Fibroblast of the aortic adventitia (primary cell): ENCODE measurements at regions not wholly inside any gene's neighbourhood (a gene's known extent, or its start where the extent isn't known, plus 50 kb on each side); places are given as distances from the start of the nearest gene placed in this dataset.

Experiments used
- DNase-seq: peaks from one replicate; pipeline ENCODE4 v3.0.0-alpha.2; 2010; ENCODE audit warnings: low read depth
- H3K4me3 ChIP-seq: 2 replicates; pipeline ENCODE4 v1.5.1; 2011; ENCODE audit warnings: low read depth, mild to moderate bottlenecking, control low read depth, low read length, moderate library complexity
- TF ChIP-seq, protein P1 (sequence below): IDR thresholded peaks from 2 replicates; pipeline ENCODE4 v1.5.1; 2011; ENCODE audit warnings: mild to moderate bottlenecking, low read length, control low read depth, inconsistent platforms; ENCODE audit not compliant: insufficient read depth

DNA sequence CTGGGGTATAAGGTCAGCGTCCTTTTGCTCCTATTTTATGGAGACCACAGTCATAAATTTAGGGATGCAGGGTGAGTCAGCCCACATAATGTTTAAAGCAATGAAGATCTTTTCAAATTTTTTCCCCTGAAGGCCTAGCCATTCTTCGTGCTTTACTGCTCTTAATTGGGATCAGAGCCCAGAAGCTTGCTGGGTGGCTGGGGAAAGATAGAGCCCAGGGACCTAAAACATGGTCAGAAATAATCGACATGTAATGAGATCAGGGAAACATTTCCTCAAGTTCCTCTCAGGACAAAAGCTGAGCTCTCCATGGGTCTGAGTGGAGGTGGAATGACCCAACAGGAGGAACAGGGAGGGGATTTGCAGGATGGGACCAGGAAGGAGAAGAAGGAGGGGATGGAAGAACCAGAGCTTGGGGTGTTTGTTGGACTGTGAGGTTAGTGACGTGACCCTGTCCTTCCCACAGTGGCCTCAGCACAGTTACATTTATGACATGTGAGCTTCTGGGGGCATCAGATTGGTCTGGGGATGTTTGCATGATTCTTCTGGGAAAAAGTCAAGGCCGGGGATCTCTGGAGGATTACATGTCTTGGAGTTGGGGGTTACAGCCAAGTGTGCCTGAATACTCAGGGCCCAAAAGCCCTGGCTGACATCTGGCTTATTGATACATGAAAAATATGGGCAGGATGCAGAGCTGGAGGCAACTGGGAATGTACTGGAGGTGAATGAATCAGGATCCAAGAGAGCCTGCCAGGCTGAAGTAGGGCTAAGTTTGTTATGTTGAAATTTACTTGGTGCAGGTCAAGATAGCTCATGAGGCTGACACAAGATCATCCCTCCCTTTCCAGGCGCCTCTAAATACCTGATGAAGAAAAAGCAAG is 477.9 kb downstream of the RPS24 start:
- TF ChIP-seq, protein P1, sequence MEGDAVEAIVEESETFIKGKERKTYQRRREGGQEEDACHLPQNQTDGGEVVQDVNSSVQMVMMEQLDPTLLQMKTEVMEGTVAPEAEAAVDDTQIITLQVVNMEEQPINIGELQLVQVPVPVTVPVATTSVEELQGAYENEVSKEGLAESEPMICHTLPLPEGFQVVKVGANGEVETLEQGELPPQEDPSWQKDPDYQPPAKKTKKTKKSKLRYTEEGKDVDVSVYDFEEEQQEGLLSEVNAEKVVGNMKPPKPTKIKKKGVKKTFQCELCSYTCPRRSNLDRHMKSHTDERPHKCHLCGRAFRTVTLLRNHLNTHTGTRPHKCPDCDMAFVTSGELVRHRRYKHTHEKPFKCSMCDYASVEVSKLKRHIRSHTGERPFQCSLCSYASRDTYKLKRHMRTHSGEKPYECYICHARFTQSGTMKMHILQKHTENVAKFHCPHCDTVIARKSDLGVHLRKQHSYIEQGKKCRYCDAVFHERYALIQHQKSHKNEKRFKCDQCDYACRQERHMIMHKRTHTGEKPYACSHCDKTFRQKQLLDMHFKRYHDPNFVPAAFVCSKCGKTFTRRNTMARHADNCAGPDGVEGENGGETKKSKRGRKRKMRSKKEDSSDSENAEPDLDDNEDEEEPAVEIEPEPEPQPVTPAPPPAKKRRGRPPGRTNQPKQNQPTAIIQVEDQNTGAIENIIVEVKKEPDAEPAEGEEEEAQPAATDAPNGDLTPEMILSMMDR: no peak
- peak; percentile 11 for DNase-seq
- no peak overlapping the region for H3K4me3 ChIP-seq

DNA sequence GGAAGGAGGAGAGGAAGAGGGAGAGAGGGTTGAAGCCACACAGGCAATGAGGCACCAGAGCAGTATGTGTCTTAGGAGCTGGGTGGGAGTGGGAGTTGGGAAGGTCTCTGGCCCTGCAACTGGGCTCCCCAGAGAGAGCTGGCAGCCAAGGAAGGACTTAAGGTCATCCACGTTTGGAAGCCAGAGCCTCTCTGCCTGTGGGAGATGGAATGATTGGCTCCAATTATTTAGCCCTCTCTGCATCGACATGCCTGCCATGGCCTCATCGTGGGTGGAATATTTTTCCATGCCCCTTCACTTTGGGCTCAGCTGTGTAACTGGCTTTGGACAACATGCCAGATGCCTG is 478.5 kb downstream of the RPS24 start:
- DNase-seq: no peak
- TF ChIP-seq, protein P1: no peak
- H3K4me3 ChIP-seq: no peak overlapping the region

DNA sequence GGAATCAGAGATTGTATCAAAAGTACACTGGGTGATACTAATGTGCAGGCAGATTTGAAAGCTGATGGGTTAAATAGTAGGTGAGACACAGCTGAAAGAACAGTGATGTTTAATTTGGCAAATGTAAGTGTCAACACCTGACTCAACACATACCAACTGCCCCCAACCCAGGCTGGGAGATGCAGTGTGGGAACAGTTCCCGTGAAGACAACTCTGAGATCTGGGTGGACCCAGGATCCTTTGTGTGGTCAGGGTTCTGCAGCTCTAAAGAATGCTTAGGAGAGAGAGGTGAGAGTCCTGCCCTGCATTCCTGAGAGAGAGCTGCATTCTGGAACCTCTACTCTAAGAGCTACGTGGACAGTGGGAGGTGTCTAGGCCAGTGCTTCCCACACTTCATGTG is 479.7 kb downstream of the RPS24 start:
- H3K4me3 ChIP-seq: no peak overlapping the region
- no peak for DNase-seq
- TF ChIP-seq, protein P1: no peak

DNA sequence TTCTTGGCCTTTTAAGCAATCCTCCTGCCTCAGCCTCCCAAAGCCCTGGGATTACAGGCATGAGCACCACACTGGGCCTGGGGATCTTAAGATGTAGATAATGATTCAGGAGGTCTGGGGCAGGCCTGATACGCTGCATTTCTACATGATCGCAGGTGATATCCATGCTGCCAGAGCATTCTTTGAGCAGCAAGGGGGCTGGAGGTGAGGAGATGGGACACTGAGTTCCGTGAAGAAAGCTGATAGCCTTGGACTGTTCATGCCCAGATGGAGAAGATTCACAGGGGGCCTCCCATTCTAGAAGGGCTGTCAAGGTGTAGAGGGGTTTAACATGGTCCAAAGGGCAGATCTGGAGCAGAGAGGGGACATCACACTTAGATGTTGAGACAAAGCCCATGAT is 480.3 kb downstream of the RPS24 start:
- no peak for DNase-seq
- TF ChIP-seq, protein P1: no peak

DNA sequence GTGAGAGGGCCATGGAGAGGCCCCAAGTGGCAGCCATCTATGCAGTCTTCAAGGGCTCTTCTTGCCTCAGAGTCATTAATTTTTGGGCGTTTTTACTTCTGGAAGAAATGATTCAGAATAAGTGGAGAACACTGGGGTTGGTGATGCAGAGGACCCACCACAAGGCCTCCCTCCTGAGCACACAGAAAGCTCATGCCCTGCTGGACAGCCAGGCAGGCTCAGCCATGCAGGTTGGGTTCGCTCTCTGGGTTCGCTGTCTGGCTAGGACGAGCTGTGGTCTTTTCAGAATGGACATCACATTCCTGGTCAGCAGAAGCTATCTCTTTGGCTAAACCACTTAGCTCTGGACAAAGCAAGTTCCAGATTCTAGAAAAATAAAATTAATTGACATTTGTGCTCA is 480.8 kb downstream of the RPS24 start:
- no peak for DNase-seq
- H3K4me3 ChIP-seq: no peak overlapping the region
- TF ChIP-seq, protein P1: no peak

More for the DNA sequence above, 480.3 kb downstream of the RPS24 start:
- no peak overlapping the region for H3K4me3 ChIP-seq

DNA sequence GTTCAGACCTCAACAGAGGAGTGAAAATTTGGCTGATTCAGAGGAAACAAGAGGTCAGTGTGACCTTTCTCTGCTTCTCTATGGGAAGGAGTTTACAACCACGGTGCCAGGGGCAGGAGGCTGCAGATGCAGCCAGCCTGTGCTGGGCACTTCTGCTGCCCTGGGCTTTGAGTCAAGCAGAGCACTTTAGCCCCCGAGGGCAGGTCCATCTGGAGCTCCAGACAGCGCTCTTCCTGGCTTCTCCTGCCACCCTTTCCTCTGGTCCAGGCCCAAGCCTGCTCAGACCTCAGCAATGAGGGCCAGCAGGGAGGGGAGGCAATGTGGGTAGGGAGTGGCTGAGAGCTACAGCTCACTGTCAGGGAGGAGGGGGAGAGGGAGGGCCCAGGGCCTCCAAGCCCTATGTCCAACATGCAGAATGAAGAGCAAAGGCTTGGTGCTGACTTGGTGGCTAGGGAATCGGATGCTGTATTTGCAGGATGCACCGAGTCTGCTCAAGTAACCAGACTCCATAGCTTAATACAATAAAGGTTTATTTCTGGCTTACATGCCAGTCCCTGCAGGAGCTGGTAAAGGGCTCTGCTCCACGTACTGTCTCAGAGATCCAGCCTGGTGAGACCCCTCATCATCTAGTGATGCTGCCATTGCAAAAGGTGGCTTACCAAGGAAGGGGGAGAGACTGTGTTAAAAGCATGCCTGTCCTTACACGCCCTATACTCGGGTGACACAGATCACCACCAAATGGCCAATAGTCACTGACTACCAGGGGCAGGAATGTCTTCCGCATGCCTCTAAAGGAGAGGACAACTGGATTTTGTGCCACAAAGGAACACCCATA is 481.6 kb downstream of the RPS24 start:
- H3K4me3 ChIP-seq: no peak overlapping the region
- peak; percentile 36 for DNase-seq
- TF ChIP-seq, protein P1: no peak
